SK-N-SH (cell line): ENCODE measurements at regions not wholly inside any gene's neighbourhood (a gene's known extent, or its start where the extent isn't known, plus 50 kb on each side); places are given as distances from the start of the nearest gene placed in this dataset.

ENCODE experiments used
- CTCF ChIA-PET: fragments of 300-600, 350-600 bp; formaldehyde crosslinking; extraction: SDS; loops from one replicate; lab custom pipeline; 2021; lab: Yijun Ruan, JAX
- POLR2A ChIA-PET: fragments of 350-600 bp; sonication (Branson Sonifier 250); formaldehyde crosslinking; extraction: SDS; loops from one replicate; lab custom pipeline; 2020; ENCODE audit warnings: antibody characterized with exemption, inconsistent platforms; lab: Yijun Ruan, JAX
- DNase-seq: peaks from one replicate; pipeline ENCODE4 v3.0.0; 2012
- H2AFZ ChIP-seq: fragments of 200-600 bp; sonication (generic); 2 replicates; pipeline ENCODE4 v1.8.1; 2016; ENCODE audit warnings: antibody characterized with exemption, mild to moderate bottlenecking, low read depth
- H3F3A ChIP-seq: fragments of 200-600 bp; sonication (generic); replicated peaks from 2 replicates; pipeline ENCODE3; 2016; ENCODE audit warnings: antibody characterized with exemption, mild to moderate bottlenecking; ENCODE audit not compliant: insufficient read depth
- H3K27ac ChIP-seq, 2 experiments: fragments of 200-500 bp in 1 of 2; fragments of 200-600 bp in 1 of 2; sonication (Bioruptor generic) in 1 of 2; sonication (generic), shearing (Covaris generic) in 1 of 2; 2 replicates each; pipeline versions ENCODE4 v1.5.1 to v1.6.1; 2014 to 2016; ENCODE audit warnings: low read depth in 2 of 2, inconsistent platforms in 1 of 2, low read length in 1 of 2, mild to moderate bottlenecking in 1 of 2, mixed read lengths in 1 of 2
- H3K27me3 ChIP-seq: fragments of 200-600 bp; sonication (generic), shearing (Covaris generic); 2 replicates; pipeline ENCODE4 v1.6.1; 2016; ENCODE audit warnings: mixed run types; ENCODE audit not compliant: insufficient read depth
- H3K36me3 ChIP-seq, 2 experiments: fragments of 200-500 bp in 1 of 2; fragments of 200-600 bp in 1 of 2; sonication (Bioruptor generic) in 1 of 2; sonication (generic) in 1 of 2; replicated peaks in 1 of 2; 2 replicates each; pipeline versions ENCODE3 to v1.5.1; 2014 to 2016; ENCODE audit warnings: low read length in 1 of 2, mild to moderate bottlenecking in 1 of 2; ENCODE audit not compliant: insufficient read depth in 2 of 2, control insufficient read depth in 1 of 2
- H3K4me1 ChIP-seq, 2 experiments: fragments of 200-500 bp in 1 of 2; fragments of 200-600 bp in 1 of 2; sonication (Bioruptor generic) in 1 of 2; sonication (generic), shearing (Covaris generic) in 1 of 2; 2 replicates each; pipeline versions ENCODE4 v1.5.1 to v1.6.1; 2014 to 2016; ENCODE audit warnings: low read depth in 1 of 2, low read length in 1 of 2, mixed run types in 1 of 2; ENCODE audit not compliant: insufficient read depth in 2 of 2, control insufficient read depth in 1 of 2
- H3K4me2 ChIP-seq: fragments of 200-600 bp; sonication (generic), shearing (Covaris generic); 2 replicates; pipeline ENCODE4 v1.6.1; 2017; ENCODE audit warnings: mixed run types
- H3K4me3 ChIP-seq, 2 experiments: fragments of 200-500 bp in 1 of 2; fragments of 200-600 bp in 1 of 2; sonication (Bioruptor generic) in 1 of 2; sonication (generic), shearing (Covaris generic) in 1 of 2; 2 replicates each; pipeline versions ENCODE4 v1.5.1 to v1.8.1; 2014 to 2016; ENCODE audit warnings: low read depth in 2 of 2, inconsistent platforms in 1 of 2, low read length in 1 of 2, mild to moderate bottlenecking in 1 of 2, mixed read lengths in 1 of 2, moderate library complexity in 1 of 2
- H3K79me2 ChIP-seq: fragments of 200-600 bp; sonication (generic); 2 replicates; pipeline ENCODE4 v1.8.1; 2017; ENCODE audit warnings: mild to moderate bottlenecking; ENCODE audit not compliant: insufficient read depth
- H3K9ac ChIP-seq: fragments of 200-600 bp; sonication (generic); 2 replicates; pipeline ENCODE4 v1.6.1; 2017; ENCODE audit warnings: mixed run types
- H3K9me2 ChIP-seq: fragments of 200-600 bp; sonication (generic); 2 replicates; pipeline ENCODE4 v1.6.1; 2017; ENCODE audit warnings: mixed run types
- H3K9me3 ChIP-seq: fragments of 200-600 bp; sonication (generic); 2 replicates; pipeline ENCODE4 v1.6.1; 2017; ENCODE audit warnings: mixed run types, mild to moderate bottlenecking, moderate library complexity
- H4K20me1 ChIP-seq: fragments of 200-600 bp; sonication (generic); 2 replicates; pipeline ENCODE4 v1.6.1; 2017; ENCODE audit warnings: mild to moderate bottlenecking, mixed run types; ENCODE audit not compliant: insufficient read depth
- CHD2 ChIP-seq: fragments of 150-350 bp; IDR thresholded peaks from 2 replicates; pipeline ENCODE4 v1.6.1; 2018; ENCODE audit warnings: low read length; ENCODE audit not compliant: partially characterized antibody
- ELF1 ChIP-seq: IDR thresholded peaks from 2 replicates; pipeline ENCODE4 v1.4.0; 2012
- EP300 ChIP-seq, 2 experiments: IDR thresholded peaks; 2 replicates each; pipeline versions ENCODE4 v1.4.0 to v1.6.1; 2012; ENCODE audit warnings: borderline replicate concordance in 1 of 2, low read depth in 1 of 2, low read length in 1 of 2
- EZH2phosphoT487 ChIP-seq: fragments of 200-600 bp; sonication (generic); IDR thresholded peaks from 2 replicates; pipeline ENCODE4 v1.6.1; 2017; ENCODE audit warnings: low read depth, mixed run types, mild to moderate bottlenecking, antibody characterized with exemption, moderate library complexity, borderline replicate concordance
- FOSL2 ChIP-seq: IDR thresholded peaks from 2 replicates; pipeline ENCODE4 v1.4.0; 2012; ENCODE audit warnings: low read depth, mild to moderate bottlenecking, moderate library complexity, borderline replicate concordance
- FOXJ3 ChIP-seq: sonication (generic); formaldehyde crosslinking; IDR thresholded peaks from 2 replicates; pipeline ENCODE4 v1.5.1; 2020; ENCODE audit warnings: mild to moderate bottlenecking, missing genetic modification reagents
- FOXM1 ChIP-seq: IDR thresholded peaks from 2 replicates; pipeline ENCODE4 v1.4.0; 2012; ENCODE audit warnings: low read depth, mild to moderate bottlenecking
- IRF3 ChIP-seq: fragments of 150-350 bp; IDR thresholded peaks from 2 replicates; pipeline ENCODE4 v1.6.1; 2016; ENCODE audit warnings: mild to moderate bottlenecking, low read depth, low read length
- JUND ChIP-seq: IDR thresholded peaks from 2 replicates; pipeline ENCODE4 v1.4.0; 2012
- MAX ChIP-seq: IDR thresholded peaks from 2 replicates; pipeline ENCODE4 v1.4.0; 2012; ENCODE audit warnings: low read depth
- NFIC ChIP-seq: IDR thresholded peaks from 2 replicates; pipeline ENCODE4 v1.4.0; 2012; ENCODE audit warnings: borderline replicate concordance
- NRF1 ChIP-seq: IDR thresholded peaks from 2 replicates; pipeline ENCODE4 v1.6.1; 2012; ENCODE audit warnings: low read depth, mild to moderate bottlenecking, low read length
- PBX3 ChIP-seq: IDR thresholded peaks from 2 replicates; pipeline ENCODE4; 2012
- REST ChIP-seq: IDR thresholded peaks from 2 replicates; pipeline ENCODE4 v1.6.1; 2012; ENCODE audit warnings: mild to moderate bottlenecking, low read depth, low read length, moderate library complexity
- RFX5 ChIP-seq: IDR thresholded peaks from 2 replicates; pipeline ENCODE4 v1.6.1; 2012; ENCODE audit warnings: mild to moderate bottlenecking, improper control_type of control experiment, low read length
- RXRA ChIP-seq: IDR thresholded peaks from 2 replicates; pipeline ENCODE4 v1.4.0; 2012; ENCODE audit warnings: low read depth, mild to moderate bottlenecking, borderline replicate concordance
- SMC3 ChIP-seq: IDR thresholded peaks from 2 replicates; pipeline ENCODE4 v1.6.1; 2012; ENCODE audit warnings: low read depth, low read length, improper control_type of control experiment
- TAF1 ChIP-seq: IDR thresholded peaks from 2 replicates; pipeline ENCODE4 v1.6.1; 2012; ENCODE audit warnings: low read depth, mild to moderate bottlenecking, low read length, moderate library complexity, borderline replicate concordance
- TEAD4 ChIP-seq: IDR thresholded peaks from 2 replicates; pipeline ENCODE4 v1.4.0; 2012; ENCODE audit warnings: mild to moderate bottlenecking, borderline replicate concordance; ENCODE audit not compliant: insufficient read depth
- USF1 ChIP-seq: IDR thresholded peaks from 2 replicates; pipeline ENCODE4 v1.4.0; 2012; ENCODE audit warnings: low read depth, borderline replicate concordance
- YY1 ChIP-seq: IDR thresholded peaks from 2 replicates; pipeline ENCODE4 v1.4.0; 2012; ENCODE audit warnings: low read depth, mild to moderate bottlenecking
- ZBTB33 ChIP-seq: IDR thresholded peaks from 2 replicates; pipeline ENCODE4 v1.4.0; 2012; ENCODE audit warnings: low read depth, borderline replicate concordance
- WGBS: methylation state at CpG from one replicate; pipeline ENCODE4 v1.1.6; 2017; ENCODE audit warnings: low lambda C conversion rate; 5-methylcytosine and 5-hydroxymethylcytosine counted together

- ChIA-PET POLR2A (no interaction called here), CTCF (no interaction called here)
- TF ChIP-seq JUND (no peak), YY1 (no peak), NFIC (no peak), USF1 (no peak), TAF1 (no peak), NRF1 (no peak), REST (no peak), FOSL2 (no peak), MAX (no peak), CHD2 (no peak), SMC3 (no peak), RFX5 (no peak), PBX3 (no peak), RXRA (no peak)
- Histone ChIP-seq H3K9ac (no peak overlapping the region), H3K36me3 (no peaks in the 10 kb centered on the region), H3K9me2 (no peaks in the 10 kb centered on the region), H3K4me2 (no peak overlapping the region), H3K27ac (no peak overlapping the region), H3K4me1 (no peaks in the 10 kb centered on the region), H3K79me2 (no peaks in the 10 kb centered on the region), H4K20me1 (no peaks in the 10 kb centered on the region), H3K9me3 (no peaks in the 10 kb centered on the region), H2AFZ (no peak overlapping the region), H3K27me3 (no peaks in the 10 kb centered on the region; the same call in 1 of the 2 replicates), H3F3A (no peaks in the 10 kb centered on the region), H3K4me3 (no peak overlapping the region)
- no peak for DNase-seq
- WGBS = 0% methylated on average over 1 of the region's 1 CpG
These were observed 486.5 kb upstream of the ACVR2A start for GRCh38 chr2:147358375-147358774.

GRCh38 chr2:147356157-147356556 is 488.7 kb upstream of the ACVR2A start:
- WGBS = 19% methylated on average over 4 of the region's 4 CpGs
- Histone ChIP-seq H2AFZ (no peak overlapping the region), H3K79me2 (no peaks in the 10 kb centered on the region), H3K9me3 (no peaks in the 10 kb centered on the region), H3K27me3 (no peaks in the 10 kb centered on the region; the same call in 1 of the 2 replicates), H3K4me1 (no peaks in the 10 kb centered on the region), H3K27ac (no peak overlapping the region), H3K9ac (no peak overlapping the region), H3K4me2 (peak overlapping the region; percentile 11; the same call in 1 of the 2 replicates), H4K20me1 (no peaks in the 10 kb centered on the region), H3K36me3 (no peaks in the 10 kb centered on the region), H3F3A (no peaks in the 10 kb centered on the region), H3K9me2 (no peaks in the 10 kb centered on the region), H3K4me3 (no peak overlapping the region)
- CTCF ChIA-PET = no interaction called here
- DNase-seq = no peak
- POLR2A ChIA-PET = no interaction called here
- TF ChIP-seq EZH2phosphoT487 (no peak), RXRA (no peak), FOXJ3 (no peak), EP300 (IDR thresholded peaks at IDR 0.05; ENCODE audit: borderline replicate concordance in 1 of 2, low read depth in 1 of 2, low read length in 1 of 2) (no peak), IRF3 (no peak), TEAD4 (no peak), ZBTB33 (no peak), ELF1 (no peak), FOXM1 (no peak)
